GM19467 (cell line): ENCODE measurements at regions not wholly inside any gene's neighbourhood (a gene's known extent, or its start where the extent isn't known, plus 50 kb on each side); places are given as distances from the start of the nearest gene placed in this dataset.

Experiments used
- ATAC-seq: cut with Tn5 transposase; IDR thresholded peaks from one replicate; pipeline ENCODE4 v1.9.1; 2021; ENCODE audit warnings: mild to moderate bottlenecking, moderate library complexity; ENCODE audit not compliant: unreplicated experiment

- no peak for ATAC-seq
These were observed 324.6 kb upstream of the MTNR1B start for GRCh38 chr11:92644595-92645445.

GRCh38 chr11:92651159-92651558, 318.3 kb upstream of the MTNR1B start:
- no peak for ATAC-seq

- no peak for ATAC-seq
These were observed 316.0 kb upstream of the MTNR1B start for GRCh38 chr11:92653454-92653853.

- ATAC-seq: no peak
These were observed 312.7 kb upstream of the MTNR1B start for GRCh38 chr11:92656783-92657182.

- no peak for ATAC-seq
These were observed 312.2 kb upstream of the MTNR1B start for GRCh38 chr11:92657226-92657625.

GRCh38 chr11:92658733-92659132, 310.7 kb upstream of the MTNR1B start:
- no peak for ATAC-seq

- ATAC-seq: no peak
These were observed 309.7 kb upstream of the MTNR1B start for GRCh38 chr11:92659793-92660192.

- ATAC-seq: no peak
These were observed 306.7 kb upstream of the MTNR1B start for GRCh38 chr11:92662601-92663360.

GRCh38 chr11:92663539-92663938, 305.9 kb upstream of the MTNR1B start:
- no peak for ATAC-seq

- no peak for ATAC-seq
These were observed 301.8 kb upstream of the MTNR1B start for GRCh38 chr11:92667486-92668152.

GRCh38 chr11:92670308-92670890, 299.1 kb upstream of the MTNR1B start:
- no peak for ATAC-seq

- no peak for ATAC-seq
These were observed 298.4 kb upstream of the MTNR1B start for GRCh38 chr11:92671081-92671480.

- ATAC-seq: no peak
These were observed 294.1 kb upstream of the MTNR1B start for GRCh38 chr11:92675303-92675702.

- no peak for ATAC-seq
These were observed 293.6 kb upstream of the MTNR1B start for GRCh38 chr11:92675810-92676209.

GRCh38 chr11:92678008-92678611, 291.3 kb upstream of the MTNR1B start:
- ATAC-seq: no peak

GRCh38 chr11:92681586-92681985, 287.9 kb upstream of the MTNR1B start:
- ATAC-seq: no peak

- ATAC-seq: no peak
These were observed 287.3 kb upstream of the MTNR1B start for GRCh38 chr11:92682136-92682535.

GRCh38 chr11:92682952-92683351, 286.5 kb upstream of the MTNR1B start:
- no peak for ATAC-seq

- ATAC-seq: no peak
These were observed 284.4 kb upstream of the MTNR1B start for GRCh38 chr11:92685049-92685448.

GRCh38 chr11:92687724-92688123, 281.7 kb upstream of the MTNR1B start:
- no peak for ATAC-seq

GRCh38 chr11:92688416-92688815, 281.0 kb upstream of the MTNR1B start:
- no peak for ATAC-seq
